A549 (cell line): ENCODE measurements at regions not wholly inside any gene's neighbourhood (a gene's known extent, or its start where the extent isn't known, plus 50 kb on each side); places are given as distances from the start of the nearest gene placed in this dataset.

Experiments used
- ATAC-seq, 2 experiments: fragments of 200-7000 bp in 1 of 2; fragments of >200 bp in 1 of 2; cut with Nextera tagmentation in 1 of 2; cut with Tn5 transposase in 1 of 2; 3 replicates each; pipeline versions ENCODE4 v1.8.0 to v1.9.1; 2018 to 2020; ENCODE audit warnings: mild to moderate bottlenecking in 1 of 2, moderate library complexity in 1 of 2
- CTCF ChIA-PET: fragments of 300-600 bp; sonication (Branson Sonifier 250); formaldehyde crosslinking; extraction: SDS; loops from one replicate; lab custom pipeline; 2021; ENCODE audit warnings: antibody characterized with exemption, inconsistent platforms; lab: Yijun Ruan, JAX
- POLR2A ChIA-PET: fragments of 350-600 bp; formaldehyde crosslinking; extraction: SDS; loops from one replicate; lab custom pipeline; 2021; ENCODE audit warnings: antibody characterized with exemption, inconsistent platforms; lab: Yijun Ruan, JAX
- DNase-seq, 2 experiments: peaks; one replicate each; pipeline versions ENCODE4 v3.0.0 to v3.0.0-alpha.2; 2011 to 2016; ENCODE audit warnings: low read depth in 1 of 2, low spot score in 1 of 2
- FAIRE-seq: peaks from 2 replicates; lab custom pipeline; 2011; peaks lifted over from hg19 to GRCh38; lab: Jason Lieb, UNC
- H3K27ac ChIP-seq, 2 experiments: fragments of >200 bp; sonication (Bioruptor Twin); formaldehyde crosslinking; 3 replicates each; pipeline ENCODE4 v1.5.1; 2016 to 2017
- H3K4me1 ChIP-seq: fragments of >200 bp; sonication (Bioruptor Twin); formaldehyde crosslinking; 3 replicates; pipeline ENCODE4 v1.6.1; 2016
- H3K4me2 ChIP-seq: fragments of >200 bp; sonication (Bioruptor Twin); formaldehyde crosslinking; 3 replicates; pipeline ENCODE4 v1.6.1; 2016
- H3K4me3 ChIP-seq: fragments of >200 bp; sonication (Bioruptor Twin); formaldehyde crosslinking; 3 replicates; pipeline ENCODE4 v1.5.1; 2016
- H3K9me3 ChIP-seq: fragments of >200 bp; sonication (Bioruptor Twin); formaldehyde crosslinking; 3 replicates; pipeline ENCODE4 v1.6.1; 2016
- CBX2 ChIP-seq: fragments of 200-600 bp; sonication (generic); IDR thresholded peaks from 2 replicates; pipeline ENCODE4 v1.6.1; 2016; ENCODE audit warnings: low read depth, mild to moderate bottlenecking, borderline replicate concordance
- CHD2 ChIP-seq: fragments of 150-350 bp; IDR thresholded peaks from 2 replicates; pipeline ENCODE4 v1.6.1; 2014; ENCODE audit warnings: low read length; ENCODE audit not compliant: partially characterized antibody
- EHF ChIP-seq: fragments of 250-450 bp; sonication (Bioruptor Pico); IDR thresholded peaks from 2 replicates; pipeline ENCODE4 v1.5.0; 2020; ENCODE audit warnings: mild to moderate bottlenecking
- EHMT2 ChIP-seq: fragments of 200-600 bp; sonication (generic); IDR thresholded peaks from 2 replicates; pipeline ENCODE4 v1.6.1; 2016; ENCODE audit warnings: antibody characterized with exemption, low read depth, mild to moderate bottlenecking, moderate library complexity
- FOSB ChIP-seq: fragments of 250-450 bp; sonication (Bioruptor Pico); IDR thresholded peaks from 2 replicates; pipeline ENCODE4 v1.5.0; 2020; ENCODE audit warnings: mild to moderate bottlenecking, moderate library complexity
- FOSL2 ChIP-seq, 2 experiments: fragments of 450-650 bp in 1 of 2; fragments of >200 bp in 1 of 2; sonication (Bioruptor Twin) in 1 of 2; formaldehyde crosslinking; IDR thresholded peaks; 2 replicates each; pipeline versions ENCODE4 v1.5.0 to v1.6.1; 2016 to 2020; ENCODE audit warnings: mild to moderate bottlenecking in 1 of 2, moderate library complexity in 1 of 2
- FOXS1 ChIP-seq: fragments of 250-450 bp; sonication (Bioruptor Pico); IDR thresholded peaks from 2 replicates; pipeline ENCODE4 v1.5.0; 2020; ENCODE audit warnings: mild to moderate bottlenecking, moderate library complexity
- JUN ChIP-seq, 2 experiments: fragments of >200 bp; sonication (Bioruptor Twin); formaldehyde crosslinking; IDR thresholded peaks; 2 replicates in 1 of 2; 3 replicates in 1 of 2; pipeline ENCODE4 v1.6.1; 2016 to 2017
- PHF8 ChIP-seq: fragments of 200-600 bp; sonication (generic); IDR thresholded peaks from 2 replicates; pipeline ENCODE4 v1.6.1; 2016; ENCODE audit warnings: low read depth, mild to moderate bottlenecking, antibody characterized with exemption, moderate library complexity, borderline replicate concordance
- RARB ChIP-seq: fragments of 250-450 bp; sonication (Bioruptor Pico); IDR thresholded peaks from 2 replicates; pipeline ENCODE4 v1.8.0; 2021; ENCODE audit warnings: mild to moderate bottlenecking, moderate library complexity
- RFX5 ChIP-seq: fragments of 450-650 bp; IDR thresholded peaks from 2 replicates; pipeline ENCODE4 v1.7.1; 2014; ENCODE audit warnings: antibody characterized with exemption, mild to moderate bottlenecking, moderate library complexity
- SMC3 ChIP-seq: fragments of >200 bp; sonication (Bioruptor Twin); formaldehyde crosslinking; IDR thresholded peaks from 3 replicates; pipeline ENCODE4 v1.6.1; 2018; ENCODE audit warnings: inconsistent platforms
- SREBF2 ChIP-seq: fragments of 450-650 bp; IDR thresholded peaks from 2 replicates; pipeline ENCODE4 v1.6.1; 2014; ENCODE audit warnings: mild to moderate bottlenecking, moderate library complexity
- TFCP2L1 ChIP-seq: fragments of 250-450 bp; sonication (Bioruptor Pico); IDR thresholded peaks from 2 replicates; pipeline ENCODE4 v1.5.0; 2021; ENCODE audit warnings: mild to moderate bottlenecking
- ZFP36 ChIP-seq: fragments of 450-650 bp; IDR thresholded peaks from 2 replicates; pipeline ENCODE4 v1.6.1; 2014; ENCODE audit warnings: borderline replicate concordance; ENCODE audit not compliant: partially characterized antibody
- ZNF302 ChIP-seq: fragments of 250-450 bp; sonication (Bioruptor Pico); IDR thresholded peaks from 2 replicates; pipeline ENCODE4 v1.9.0; 2021; ENCODE audit warnings: inconsistent platforms, mild to moderate bottlenecking, moderate library complexity
- ZSCAN20 ChIP-seq: fragments of 250-450 bp; sonication (Bioruptor Pico); IDR thresholded peaks from 2 replicates; pipeline ENCODE4 v1.8.0; 2022; ENCODE audit warnings: mild to moderate bottlenecking, moderate library complexity
- WGBS: methylation state at CpG from one replicate; pipeline ENCODE4 v1.1.6; 2017; ENCODE audit errors: missing lambda C conversion rate; 5-methylcytosine and 5-hydroxymethylcytosine counted together
- small RNA-seq, 6 experiments: library from RNA; depleted of rRNA; stranded (forward); fragments of <200 nt; gene quantifications; one replicate each; pipeline ENCODE3, GENCODE V24; 2012
- TF ChIP-seq, protein P1 (sequence below): fragments of >200 bp; sonication (Bioruptor Twin); formaldehyde crosslinking; IDR thresholded peaks from 3 replicates; pipeline ENCODE4 v1.5.1; 2016
- TF ChIP-seq, protein P2 (sequence below): fragments of 450-650 bp; IDR thresholded peaks from 2 replicates; pipeline ENCODE4 v1.6.1; 2014; ENCODE audit warnings: antibody characterized with exemption
- TF ChIP-seq, protein P3 (sequence below): fragments of 150-350 bp; IDR thresholded peaks from 2 replicates; pipeline ENCODE4 v1.6.1; 2014; ENCODE audit warnings: low read depth, mild to moderate bottlenecking, low read length
- TF ChIP-seq, protein P4 (sequence below): fragments of >200 bp; sonication (Bioruptor Twin); formaldehyde crosslinking; IDR thresholded peaks from 2 replicates; pipeline ENCODE4 v1.6.1; 2016
- TF ChIP-seq, protein P5 (sequence below): fragments of 250-450 bp; sonication (Bioruptor Pico); IDR thresholded peaks from 2 replicates; pipeline ENCODE4 v1.5.0; 2021; ENCODE audit warnings: mild to moderate bottlenecking, moderate library complexity, borderline replicate concordance

DNA sequence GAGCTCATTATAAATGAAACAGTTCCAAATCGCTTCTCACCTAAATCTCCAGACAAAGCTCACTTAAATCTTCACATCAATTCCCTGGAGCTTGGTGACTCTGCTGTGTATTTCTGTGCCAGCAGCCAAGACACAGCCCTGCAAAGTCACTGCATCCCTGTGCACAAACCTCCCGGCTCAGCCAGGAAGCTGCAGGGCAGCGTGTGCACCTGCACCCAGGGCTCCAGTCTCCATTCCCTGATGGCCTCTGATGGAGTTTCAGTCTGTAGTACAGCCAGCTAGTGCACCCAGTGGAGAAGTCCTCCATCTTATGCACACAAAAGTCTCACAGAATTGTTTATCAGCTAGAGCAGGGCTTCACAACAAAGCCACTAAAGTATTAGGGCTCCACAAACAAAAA, 51.1 kb upstream of the PRSS58 start:
- 22% methylated on average over 2 of the region's 3 CpGs for WGBS
- Histone ChIP-seq H3K4me1 (no peaks in the 10 kb centered on the region), H3K9me3 (no peaks in the 10 kb centered on the region), H3K4me2 (no peak overlapping the region), H3K27ac (no peak overlapping the region), H3K4me3 (no peak overlapping the region)
- FAIRE-seq (no peak), ATAC-seq (no peak), DNase-seq (no peak)
- TF ChIP-seq CHD2 (no peak), CBX2 (no peak), JUN (IDR thresholded peaks at IDR 0.05) (no peak), RFX5 (no peak), ZNF302 (no peak), ZFP36 (no peak), SMC3 (no peak), SREBF2 (no peak), PHF8 (no peak), RARB (no peak), EHMT2 (no peak), TFCP2L1 (CRISPR knock-in tag) (no peak), FOXS1 (no peak), EHF (no peak)
- TF ChIP-seq, protein P1, sequence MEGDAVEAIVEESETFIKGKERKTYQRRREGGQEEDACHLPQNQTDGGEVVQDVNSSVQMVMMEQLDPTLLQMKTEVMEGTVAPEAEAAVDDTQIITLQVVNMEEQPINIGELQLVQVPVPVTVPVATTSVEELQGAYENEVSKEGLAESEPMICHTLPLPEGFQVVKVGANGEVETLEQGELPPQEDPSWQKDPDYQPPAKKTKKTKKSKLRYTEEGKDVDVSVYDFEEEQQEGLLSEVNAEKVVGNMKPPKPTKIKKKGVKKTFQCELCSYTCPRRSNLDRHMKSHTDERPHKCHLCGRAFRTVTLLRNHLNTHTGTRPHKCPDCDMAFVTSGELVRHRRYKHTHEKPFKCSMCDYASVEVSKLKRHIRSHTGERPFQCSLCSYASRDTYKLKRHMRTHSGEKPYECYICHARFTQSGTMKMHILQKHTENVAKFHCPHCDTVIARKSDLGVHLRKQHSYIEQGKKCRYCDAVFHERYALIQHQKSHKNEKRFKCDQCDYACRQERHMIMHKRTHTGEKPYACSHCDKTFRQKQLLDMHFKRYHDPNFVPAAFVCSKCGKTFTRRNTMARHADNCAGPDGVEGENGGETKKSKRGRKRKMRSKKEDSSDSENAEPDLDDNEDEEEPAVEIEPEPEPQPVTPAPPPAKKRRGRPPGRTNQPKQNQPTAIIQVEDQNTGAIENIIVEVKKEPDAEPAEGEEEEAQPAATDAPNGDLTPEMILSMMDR = no peak
- TF ChIP-seq, protein P2, sequence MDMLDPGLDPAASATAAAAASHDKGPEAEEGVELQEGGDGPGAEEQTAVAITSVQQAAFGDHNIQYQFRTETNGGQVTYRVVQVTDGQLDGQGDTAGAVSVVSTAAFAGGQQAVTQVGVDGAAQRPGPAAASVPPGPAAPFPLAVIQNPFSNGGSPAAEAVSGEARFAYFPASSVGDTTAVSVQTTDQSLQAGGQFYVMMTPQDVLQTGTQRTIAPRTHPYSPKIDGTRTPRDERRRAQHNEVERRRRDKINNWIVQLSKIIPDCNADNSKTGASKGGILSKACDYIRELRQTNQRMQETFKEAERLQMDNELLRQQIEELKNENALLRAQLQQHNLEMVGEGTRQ = no peak
- TF ChIP-seq, protein P3, sequence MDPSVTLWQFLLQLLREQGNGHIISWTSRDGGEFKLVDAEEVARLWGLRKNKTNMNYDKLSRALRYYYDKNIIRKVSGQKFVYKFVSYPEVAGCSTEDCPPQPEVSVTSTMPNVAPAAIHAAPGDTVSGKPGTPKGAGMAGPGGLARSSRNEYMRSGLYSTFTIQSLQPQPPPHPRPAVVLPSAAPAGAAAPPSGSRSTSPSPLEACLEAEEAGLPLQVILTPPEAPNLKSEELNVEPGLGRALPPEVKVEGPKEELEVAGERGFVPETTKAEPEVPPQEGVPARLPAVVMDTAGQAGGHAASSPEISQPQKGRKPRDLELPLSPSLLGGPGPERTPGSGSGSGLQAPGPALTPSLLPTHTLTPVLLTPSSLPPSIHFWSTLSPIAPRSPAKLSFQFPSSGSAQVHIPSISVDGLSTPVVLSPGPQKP = no peak
- POLR2A ChIA-PET = no interaction called here
- CTCF ChIA-PET = no interaction called here

DNA sequence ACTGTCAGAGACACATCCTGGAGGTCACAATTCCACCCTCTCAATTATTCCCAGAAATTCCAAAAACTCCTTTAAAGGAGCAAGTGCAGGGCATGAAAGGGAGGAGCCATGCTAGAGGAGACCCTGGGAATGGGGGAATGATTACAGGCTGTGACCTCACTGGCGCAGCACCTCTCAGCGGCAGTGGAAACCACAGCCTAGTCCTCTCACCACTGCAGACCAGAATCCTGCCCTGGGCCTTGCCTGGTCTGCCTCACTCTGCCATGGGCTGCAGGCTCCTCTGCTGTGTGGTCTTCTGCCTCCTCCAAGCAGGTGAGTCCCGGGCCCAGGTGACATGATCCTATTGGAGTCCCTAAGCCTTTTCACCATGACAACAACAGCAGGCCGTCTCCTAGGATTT, 50.5 kb upstream of the PRSS58 start:
- Histone ChIP-seq H3K9me3 (no peaks in the 10 kb centered on the region), H3K4me1 (no peaks in the 10 kb centered on the region), H3K27ac (no peak overlapping the region), H3K4me2 (no peak overlapping the region), H3K4me3 (no peak overlapping the region)
- no peak for FAIRE-seq
- DNase-seq = no peak
- ChIA-PET CTCF (no interaction called here), POLR2A (no interaction called here)
- ATAC-seq = no peak
- TF ChIP-seq FOXS1 (no peak), CHD2 (no peak), FOSL2 (IDR thresholded peaks at IDR 0.05) (no peak), FOSL2 (CRISPR knock-in tag; IDR thresholded peaks at IDR 0.05) (no peak), SREBF2 (no peak), FOSB (CRISPR knock-in tag) (no peak), ZSCAN20 (no peak)
- TF ChIP-seq, protein P4, sequence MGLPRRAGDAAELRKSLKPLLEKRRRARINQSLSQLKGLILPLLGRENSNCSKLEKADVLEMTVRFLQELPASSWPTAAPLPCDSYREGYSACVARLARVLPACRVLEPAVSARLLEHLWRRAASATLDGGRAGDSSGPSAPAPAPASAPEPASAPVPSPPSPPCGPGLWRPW = no peak
- TF ChIP-seq, protein P5, sequence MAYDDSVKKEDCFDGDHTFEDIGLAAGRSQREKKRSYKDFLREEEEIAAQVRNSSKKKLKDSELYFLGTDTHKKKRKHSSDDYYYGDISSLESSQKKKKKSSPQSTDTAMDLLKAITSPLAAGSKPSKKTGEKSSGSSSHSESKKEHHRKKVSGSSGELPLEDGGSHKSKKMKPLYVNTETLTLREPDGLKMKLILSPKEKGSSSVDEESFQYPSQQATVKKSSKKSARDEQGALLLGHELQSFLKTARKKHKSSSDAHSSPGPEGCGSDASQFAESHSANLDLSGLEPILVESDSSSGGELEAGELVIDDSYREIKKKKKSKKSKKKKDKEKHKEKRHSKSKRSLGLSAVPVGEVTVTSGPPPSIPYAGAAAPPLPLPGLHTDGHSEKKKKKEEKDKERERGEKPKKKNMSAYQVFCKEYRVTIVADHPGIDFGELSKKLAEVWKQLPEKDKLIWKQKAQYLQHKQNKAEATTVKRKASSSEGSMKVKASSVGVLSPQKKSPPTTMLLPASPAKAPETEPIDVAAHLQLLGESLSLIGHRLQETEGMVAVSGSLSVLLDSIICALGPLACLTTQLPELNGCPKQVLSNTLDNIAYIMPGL = no peak
- 41% methylated on average over 4 of the region's 4 CpGs for WGBS

Small RNA genes in the stretch of these regions (small RNA-seq; reads per million reads assigned to genes)
- 0 reads per million in 6 experiments for gene TRBV5-2
- 0 reads per million in 6 experiments for gene TRBV8-1
- gene TRBV8-2 = 0 reads per million in 6 experiments
